ENCODE measurements at regions not wholly inside any gene's neighbourhood (a gene's known extent, or its start where the extent isn't known, plus 50 kb on each side); places are given as distances from the start of the nearest gene placed in this dataset.

DNA sequence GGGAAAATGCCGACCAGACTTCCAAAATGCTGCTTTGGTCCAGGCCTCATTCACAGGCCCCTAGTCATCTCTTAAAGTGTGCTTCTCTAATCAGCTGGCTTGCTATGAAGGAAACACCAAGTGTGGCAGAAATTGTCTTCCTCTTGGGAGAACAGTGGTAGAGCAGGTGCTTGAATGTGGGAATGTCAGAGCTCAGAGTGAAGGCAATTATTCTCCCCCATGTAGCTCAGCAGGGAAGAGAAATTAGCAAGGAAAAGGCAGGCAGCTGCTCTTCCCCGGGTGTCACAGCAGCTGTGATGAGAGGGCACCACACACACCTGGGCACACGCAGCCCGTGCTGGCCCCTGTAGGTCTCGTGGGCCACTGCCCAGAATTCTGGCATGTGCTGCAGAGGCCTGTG is 358.5 kb downstream of the WDR72 start:
- DNase-seq, result no peak

DNA sequence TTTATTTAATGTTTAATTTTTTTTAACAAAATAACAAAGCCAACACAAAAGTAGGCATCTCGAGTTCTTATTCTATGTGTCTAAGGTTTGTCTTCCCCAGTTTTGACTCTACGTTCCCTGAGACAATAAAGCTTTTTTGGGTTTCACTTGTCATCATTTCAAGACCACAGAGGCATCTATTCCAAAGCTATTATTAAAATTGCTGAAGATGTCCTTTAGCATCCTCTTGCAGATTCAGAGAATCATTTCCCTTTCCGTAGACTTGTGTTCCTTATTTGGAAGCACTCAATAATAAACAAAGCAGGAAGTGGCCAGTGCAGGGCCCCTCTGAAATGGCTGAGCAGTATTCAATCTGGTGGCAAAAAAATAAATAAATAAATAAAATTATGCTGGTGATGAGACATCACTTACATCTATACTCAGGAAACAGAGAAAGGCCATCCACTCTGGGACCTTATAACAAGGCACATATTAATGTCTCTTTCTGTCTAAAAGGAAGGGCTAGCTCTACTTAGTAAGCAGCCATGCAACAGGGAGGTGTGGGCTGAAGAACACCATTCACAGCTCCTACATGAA is 362.3 kb downstream of the WDR72 start:
- no peak for DNase-seq

DNA sequence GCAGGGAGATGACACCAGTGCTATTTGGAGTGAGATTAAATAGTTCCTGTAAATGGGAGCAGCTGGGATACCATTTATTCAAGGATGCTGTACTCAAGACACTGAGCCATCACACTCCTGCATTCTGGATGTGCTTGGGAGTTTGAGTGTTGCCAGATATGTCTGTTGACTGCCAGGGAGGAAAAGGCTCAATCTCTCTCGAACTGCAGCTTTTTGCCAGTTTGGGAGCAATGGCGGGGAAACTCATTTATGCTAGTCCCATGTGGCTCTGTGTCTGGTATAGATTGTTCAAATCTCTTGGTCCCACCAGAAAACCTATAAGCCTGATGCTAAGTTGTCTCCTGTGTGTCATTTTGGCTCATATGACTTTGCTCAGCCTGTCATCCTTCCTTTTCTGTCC is 363.6 kb downstream of the WDR72 start:
- no peak for DNase-seq

DNA sequence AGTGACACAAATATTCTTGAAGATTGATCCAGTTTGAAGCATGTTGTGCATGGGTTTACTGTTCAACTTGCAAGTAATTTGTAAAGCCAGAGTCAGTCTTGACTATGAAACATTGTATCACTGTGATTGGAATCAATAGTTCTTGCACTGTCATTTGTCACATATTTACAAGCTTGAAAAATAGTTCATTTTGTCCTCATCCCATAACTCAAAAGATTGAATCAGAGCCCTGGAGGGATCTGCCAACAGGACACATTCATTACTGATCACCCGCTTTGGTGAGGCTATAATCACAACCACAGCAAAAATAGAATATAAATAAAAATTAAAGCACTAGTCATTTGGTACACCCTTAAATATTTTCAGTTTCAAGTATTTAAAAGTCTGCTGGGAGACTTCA is 368.9 kb downstream of the WDR72 start:
- DNase-seq, result no peak

DNA sequence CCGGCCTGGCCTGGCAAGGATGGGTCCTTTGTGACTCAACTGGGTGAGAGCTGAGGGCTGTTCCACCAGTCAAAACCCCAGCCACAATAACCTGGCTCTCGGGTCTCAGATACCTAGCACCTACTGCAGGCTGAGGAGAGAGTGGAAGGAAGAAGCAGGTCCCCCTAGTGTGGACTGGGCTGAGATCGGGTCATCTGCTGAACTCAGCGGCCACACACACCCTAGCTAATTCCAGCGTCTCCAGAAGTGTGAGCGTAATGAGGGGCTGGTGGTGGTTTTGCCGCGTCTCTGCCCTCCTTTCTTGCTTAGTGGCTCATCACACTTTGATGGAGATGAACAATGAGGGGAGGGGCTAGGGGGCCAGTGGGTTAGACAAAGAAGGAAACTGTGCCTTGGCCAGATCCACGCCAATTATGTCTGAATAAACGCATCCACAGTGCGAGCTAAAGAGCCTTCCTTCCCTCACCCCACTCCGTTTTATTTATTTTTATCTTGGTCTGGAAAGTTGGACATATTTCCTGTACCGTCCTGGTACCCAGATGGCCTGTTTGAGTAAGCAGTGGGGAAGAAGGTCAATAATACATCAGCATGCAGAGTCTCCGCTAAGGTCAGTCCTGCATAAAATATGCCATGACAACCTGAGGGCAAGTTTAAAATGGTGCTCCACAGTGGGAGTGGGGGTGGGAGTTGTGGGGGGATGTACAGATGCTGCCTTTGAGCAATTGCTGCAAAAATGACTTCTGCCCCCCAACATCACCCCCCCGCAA is 370.0 kb downstream of the WDR72 start:
- no peak for DNase-seq

DNA sequence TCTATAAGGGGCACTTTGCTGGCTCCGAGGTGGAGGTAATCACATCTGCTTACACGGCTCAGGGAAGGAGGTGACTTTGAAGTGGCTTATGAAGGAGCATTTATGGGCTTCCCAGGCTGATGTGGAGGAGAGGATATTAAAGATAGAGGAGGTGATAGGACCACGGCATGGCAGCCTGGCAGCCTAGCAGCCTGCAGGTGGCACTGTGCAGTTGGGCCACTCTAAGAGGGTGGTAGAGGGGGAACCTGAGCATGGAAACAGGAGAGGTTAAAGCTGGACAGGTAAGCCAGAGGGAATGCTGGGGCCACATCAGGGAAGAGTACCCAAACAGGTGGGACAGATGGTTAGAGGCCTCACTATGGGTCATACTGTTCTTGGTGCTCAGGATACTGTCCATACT is 375.0 kb downstream of the WDR72 start:
- no peak for DNase-seq

DNA sequence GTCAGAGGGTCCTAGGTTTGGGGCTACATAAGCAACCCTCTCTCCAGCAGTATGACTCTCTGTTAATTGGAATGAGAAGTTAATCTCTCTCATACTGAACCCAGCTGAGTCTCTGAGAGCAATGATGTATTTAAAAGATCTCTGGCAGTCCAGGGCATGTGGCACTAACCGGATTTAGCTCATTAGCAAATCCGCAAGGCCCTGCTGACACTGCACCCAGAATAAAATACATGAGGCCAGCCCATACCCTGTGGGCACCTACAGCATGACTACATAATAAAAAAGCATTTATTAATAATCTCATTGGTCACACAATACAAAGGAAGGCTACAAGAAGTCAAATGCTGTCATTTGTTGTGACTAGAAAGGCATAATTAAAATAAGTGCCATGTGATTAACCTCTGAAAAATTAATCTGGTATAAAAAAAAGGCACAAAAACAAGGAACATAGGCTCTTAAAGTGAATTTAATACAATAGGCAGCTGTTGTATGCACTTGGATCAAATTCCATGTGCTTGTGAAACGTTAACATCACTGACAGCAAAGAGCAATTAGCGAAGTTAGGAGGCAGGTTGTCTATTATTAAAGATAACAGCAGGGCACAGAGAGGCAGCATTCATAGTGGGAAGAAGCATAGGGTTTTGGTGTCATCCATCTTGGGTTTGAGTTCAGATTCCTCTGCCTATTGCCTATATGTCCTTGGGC is 381.2 kb downstream of the WDR72 start:
- no peak for DNase-seq

DNA sequence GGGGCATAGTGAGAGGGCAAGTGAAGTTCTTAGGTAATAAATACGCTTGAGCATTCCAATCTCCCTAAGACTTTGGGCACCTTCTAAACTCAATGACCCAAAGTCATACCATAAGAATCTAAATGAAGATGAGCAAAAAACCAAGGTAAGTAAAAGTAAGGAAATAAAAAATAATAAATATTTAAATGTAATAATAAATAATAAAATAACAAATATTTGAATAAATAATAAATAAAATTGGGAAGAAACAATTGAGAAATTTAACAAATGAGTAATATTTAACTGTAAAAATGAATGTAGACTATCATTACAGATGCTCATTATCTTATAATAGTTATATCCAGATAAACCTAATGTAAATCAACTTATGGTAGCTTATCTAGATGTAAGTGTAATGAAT is 391.7 kb downstream of the WDR72 start:
- no peak for DNase-seq

DNA sequence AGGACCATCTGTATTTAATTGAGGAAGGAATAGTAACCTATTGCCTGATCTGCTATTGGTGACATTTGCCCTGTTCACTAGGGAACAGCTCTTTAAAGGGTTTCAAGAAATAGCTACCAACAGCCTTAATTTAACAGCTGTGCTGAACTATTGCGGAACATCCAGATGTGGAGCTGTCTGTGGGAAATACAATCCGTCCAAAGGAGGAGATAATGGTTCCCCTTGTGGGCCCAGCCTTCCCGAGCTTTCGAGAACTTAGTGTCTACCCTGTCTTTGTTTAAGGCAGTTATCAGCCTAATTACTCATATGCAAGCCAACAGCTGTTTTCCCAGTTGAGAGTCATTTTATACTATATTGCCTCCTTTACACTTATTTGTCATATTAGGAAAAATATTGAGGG is 398.6 kb downstream of the WDR72 start:
- no peak for DNase-seq

DNA sequence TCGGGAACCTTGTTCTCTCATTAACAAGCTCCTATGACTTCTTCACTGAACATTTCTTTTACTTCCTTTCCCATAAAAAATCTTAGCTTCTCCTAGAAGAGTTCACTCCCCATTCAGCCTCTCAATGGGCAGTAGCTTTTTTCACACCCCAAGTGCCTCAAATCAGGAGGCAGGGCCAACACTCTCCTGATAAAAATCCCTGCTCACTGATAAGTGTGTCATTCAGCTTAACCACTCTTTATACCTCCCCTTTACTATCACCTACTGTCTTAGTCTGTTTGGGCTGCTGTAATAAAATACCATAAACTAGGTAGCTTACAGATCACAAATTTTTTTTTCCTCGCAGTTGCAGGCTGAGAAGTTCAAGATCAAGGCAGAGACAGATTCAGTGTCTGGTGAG is 400.4 kb downstream of the WDR72 start:
- DNase-seq, result no peak

DNA sequence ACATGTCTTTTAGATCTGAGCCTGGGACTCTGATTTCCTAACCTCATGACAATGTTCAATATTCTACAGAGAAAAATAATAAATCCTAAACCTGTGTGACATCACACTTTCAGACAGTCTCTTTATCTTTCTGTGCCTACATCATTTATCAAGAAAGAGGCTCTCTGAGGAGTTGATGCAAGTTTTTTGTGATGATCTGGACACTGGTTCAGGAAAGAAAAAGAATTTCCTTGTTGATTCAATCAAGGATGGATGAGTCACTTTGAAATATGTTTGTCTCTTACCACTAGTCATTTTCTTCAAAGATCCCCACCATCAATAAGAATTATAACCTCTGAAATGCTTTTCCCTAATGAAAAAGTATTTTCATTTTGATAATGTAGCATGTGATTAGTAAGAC is 404.6 kb downstream of the WDR72 start:
- DNase-seq, result no peak

DNA sequence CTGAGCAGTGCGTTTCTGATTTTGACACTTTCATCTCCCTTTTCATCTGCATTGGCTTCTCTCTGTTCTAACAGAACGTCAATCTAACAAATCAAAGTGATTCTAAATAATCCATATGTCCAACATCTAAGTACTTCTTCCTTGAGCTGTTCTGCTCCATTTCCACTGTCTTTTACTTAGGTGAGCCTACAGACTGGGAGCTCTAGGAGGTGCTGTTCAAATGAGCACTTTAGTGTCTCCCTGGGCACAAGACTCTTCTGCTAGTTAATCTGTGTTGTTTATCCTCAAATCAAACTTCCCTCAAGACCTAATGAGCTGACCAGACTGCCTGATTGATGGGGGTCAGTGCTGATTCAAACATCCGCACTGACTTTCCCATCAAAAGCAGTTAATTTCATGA is 408.1 kb downstream of the WDR72 start:
- no peak for DNase-seq

DNA sequence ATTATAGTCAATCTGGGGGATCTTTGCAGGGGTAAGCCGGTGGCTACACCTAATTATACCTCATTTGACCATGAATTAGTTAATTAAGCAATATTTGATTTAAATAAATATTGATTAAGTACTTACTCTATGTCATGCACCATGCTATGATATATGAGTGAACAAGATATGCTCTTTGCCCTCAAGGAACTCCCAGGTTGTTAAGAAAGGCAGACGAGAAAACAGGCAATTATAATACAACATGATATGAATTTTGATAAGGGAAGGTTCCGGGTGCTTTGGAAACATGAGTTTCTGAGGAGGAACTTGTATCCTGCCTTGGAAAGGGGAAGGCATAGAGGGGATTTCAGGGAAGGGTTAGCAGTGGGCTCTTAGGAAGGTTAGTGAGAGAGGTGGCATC is 412.9 kb downstream of the WDR72 start:
- DNase-seq, result no peak

DNA sequence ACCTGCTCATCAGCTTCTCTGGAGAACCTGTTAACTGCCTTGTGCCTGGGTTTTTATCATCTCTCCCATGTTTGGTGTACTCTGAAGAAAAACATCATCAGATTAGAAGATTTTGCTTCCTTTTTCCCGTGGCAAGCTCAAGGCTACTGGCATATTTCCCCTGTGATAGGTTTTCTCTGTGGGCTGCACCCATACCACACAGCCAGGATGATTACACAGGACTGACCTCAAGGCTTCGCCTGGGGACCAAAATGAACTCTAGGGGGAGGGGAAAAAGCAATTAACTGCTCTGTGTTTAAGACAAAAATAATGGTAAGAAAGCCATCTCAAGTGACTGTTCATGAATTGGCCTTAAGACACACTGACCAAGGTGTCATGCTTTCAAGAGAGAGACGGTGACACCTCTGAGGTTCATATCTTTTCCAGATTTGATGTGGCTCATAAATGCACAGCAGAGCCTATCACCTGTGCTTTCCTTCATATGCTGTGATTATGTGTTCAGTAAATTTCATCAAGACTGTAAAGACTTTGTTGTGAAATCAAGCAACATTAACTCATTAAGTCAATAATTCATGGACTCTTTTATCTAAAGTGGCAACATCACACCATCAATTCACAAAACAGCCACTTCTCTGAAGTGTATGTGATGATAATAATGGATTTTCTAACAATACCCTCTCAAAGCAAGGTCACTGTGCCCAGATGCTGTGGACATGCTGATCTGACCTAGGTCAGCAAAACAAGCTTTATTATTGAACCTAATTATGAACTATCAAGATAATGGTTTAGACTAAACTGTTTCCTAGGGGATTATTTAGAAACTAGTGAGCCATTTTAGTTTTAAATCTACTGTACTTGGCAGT is 427.9 kb downstream of the WDR72 start:
- DNase-seq, result no peak

DNA sequence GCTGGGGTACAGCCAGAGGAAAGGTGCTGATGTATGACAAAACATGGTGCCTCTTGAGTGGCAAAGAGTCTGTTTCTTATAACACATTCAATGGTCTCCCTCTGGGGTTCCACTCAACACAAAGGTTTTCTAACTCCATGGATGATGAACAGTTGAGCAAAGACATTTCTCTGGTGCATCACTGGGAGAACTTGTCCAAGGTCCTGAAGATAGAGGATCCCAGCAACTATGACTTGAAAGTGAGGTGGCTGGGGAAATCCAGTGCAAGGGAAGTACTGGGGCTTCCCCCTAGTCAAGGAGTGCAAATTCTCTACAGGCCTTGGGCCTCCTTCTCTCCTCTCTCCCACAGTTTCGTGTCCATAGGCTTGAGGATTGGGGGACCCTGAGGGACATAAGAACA is 431.1 kb downstream of the WDR72 start:
- no peak for DNase-seq

DNA sequence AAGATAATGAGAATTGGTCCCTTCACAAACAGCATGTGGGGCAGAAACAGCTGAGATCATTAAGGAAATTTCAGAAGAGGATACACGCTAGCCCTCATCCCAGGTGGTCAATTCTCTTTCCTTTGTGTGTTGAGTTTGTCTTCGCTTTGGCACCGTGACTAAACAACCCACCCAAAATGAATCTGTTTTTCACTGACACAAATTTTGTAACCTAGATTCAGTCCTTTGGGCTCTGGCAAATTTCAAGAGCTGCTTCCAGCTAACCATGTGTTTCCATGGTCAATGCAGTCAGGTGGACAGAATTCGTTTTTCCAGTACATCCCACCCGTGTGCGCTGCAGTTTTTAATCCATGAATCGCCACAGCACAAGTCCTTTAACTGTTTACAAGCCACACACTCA is 435.4 kb downstream of the WDR72 start:
- DNase-seq, result no peak

DNA sequence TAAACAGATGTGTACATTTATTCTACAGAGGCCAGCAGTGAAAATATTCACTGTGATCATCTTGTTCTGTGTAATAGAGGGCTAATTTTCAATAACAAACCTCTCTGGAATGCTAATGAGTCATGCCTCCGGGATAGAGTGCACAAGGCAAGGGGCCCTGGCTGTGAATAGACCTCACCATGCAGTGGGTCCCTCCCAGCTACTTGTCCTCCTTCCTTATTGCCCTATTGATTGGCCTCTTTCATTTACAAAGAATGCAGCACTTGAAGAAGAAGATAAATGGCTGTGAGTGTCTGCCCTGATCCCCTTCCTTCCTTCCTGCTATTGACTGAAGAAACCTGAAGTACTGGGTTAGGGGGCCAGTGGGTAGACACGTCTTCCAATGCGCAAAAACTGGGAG is 436.3 kb downstream of the WDR72 start:
- DNase-seq, result no peak

DNA sequence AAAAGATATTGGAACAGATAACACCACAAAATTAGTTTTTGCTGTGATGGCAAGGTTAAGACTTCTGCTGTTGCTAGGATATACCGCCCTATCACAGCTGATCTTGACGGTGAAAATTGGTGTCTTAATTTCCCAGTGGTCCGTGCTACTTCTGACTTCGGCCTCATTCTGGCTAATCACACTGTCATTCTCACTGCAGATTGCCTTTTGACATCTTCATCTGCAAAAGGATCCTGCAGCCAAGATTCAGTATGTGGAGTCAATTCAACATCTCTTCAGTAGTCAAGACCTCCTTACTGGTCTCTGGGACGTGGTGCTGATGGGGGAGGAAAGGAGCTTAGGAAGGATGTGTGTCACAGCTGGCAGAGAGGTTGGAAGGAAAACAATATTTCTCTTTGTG is 438.6 kb downstream of the WDR72 start:
- DNase-seq, result no peak

DNA sequence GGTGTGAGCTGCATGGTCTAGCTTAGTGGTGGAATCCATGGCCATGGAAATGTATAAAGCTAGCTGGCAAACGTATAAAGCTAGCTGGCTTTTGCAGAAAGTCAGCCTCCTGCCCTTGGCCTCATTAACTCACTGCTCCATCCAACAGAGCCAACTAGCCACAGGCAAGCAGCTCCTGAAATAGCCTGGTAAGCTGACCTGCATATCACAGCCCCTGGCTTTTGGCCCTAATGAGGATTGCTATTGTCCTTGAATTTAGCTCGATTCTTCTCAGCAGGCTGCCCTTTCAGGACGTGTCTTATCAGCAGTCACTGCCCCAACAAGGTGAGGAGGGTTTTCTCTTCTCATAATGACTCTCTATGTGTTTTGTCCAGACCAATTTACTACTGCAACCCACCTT is 446.8 kb downstream of the WDR72 start:
- DNase-seq, result no peak

DNA sequence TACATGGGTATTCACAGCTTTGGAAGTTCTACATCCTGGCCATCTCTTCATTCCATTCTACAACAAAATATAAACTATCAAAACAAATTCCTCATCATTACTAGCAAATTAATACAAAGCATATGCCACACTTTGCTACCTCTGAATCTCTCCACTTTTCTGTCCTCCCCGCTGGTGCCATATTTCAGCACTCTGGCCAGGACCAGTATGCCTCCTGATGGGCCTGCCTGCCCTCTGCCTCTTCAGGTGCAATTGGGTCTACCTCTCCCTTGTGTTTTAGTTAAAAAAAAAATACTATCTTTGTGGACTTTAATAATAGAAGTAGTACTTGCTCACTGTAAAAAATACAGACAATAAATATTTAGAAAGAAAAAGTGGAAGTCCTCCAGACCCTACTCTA is 448.8 kb downstream of the WDR72 start:
- DNase-seq, result no peak

DNA sequence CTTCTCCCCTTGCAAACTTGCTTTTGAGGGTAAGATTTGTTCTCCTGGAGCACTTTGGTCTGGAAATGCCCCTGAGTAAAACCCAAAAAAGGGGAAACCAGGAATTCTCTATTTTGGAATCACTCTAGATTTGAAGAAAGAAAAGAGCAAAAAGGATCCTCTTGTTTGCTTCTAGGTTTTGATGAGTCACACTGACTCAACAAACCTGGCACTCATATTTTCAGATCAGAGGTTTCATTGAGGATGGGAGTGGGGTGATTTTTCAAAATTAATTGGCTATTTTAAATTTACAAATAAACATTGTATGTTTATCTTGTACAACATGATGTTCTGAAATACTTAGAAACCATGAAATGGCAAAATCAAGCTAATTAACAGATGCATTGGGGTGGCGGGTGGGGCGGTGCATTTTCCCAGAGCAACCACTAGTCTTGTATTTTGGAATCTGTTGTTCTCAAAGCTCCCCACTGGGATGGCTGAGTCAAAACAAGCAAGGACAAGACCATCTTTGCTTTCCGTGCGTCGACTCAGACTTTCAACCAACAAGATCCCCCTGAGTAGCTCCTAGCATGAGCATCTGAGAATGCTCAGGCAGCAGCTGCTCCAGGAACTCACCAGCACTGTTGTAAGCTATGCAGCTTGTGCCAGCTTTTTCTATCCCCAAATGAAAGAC is 451.4 kb downstream of the WDR72 start:
- DNase-seq, result no peak

DNA sequence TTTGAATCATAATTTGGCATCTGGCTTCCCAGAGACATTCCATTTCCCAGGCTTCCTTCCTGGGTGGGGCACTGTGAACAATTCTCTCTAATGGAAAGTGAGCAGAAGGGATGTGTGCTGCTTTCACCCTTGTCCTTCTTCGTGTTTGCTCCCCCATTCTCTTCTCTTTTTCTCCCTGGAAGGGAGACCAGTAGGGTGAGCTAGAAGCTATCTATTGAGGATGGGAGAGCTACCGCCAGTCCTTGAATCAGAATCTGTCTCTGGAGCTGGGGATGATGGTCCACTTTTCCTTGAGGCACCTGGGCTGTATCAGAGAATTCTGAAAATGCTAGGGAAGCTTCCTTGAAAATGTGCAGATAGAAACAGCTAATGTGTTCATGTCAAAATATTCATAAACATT is 453.9 kb downstream of the WDR72 start:
- no peak for DNase-seq

Data from renal pelvis (tissue), 1 donor.